ENCODE measurements at regions not wholly inside any gene's neighbourhood (a gene's known extent, or its start where the extent isn't known, plus 50 kb on each side); places are given as distances from the start of the nearest gene placed in this dataset.

DNA sequence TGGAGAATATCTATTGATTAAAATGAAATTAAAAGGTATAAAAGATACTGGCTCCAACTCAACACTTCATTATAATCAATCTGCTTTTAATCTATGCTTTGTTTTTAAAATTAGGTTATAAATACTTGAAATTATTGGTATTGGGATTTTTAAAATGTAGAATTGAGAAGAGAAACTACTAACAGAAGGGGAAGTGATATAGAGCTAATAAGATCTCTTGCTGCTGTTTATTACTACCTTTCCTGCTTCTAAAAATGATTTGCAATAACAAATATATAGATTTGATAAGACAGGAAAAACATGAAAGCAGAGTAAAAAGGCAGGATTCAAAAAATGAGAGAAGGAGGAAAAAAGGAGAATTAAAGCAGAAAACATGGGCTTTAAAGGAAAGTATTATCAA lies 209.3 kb upstream of the NREP start:
- Mint-ChIP-seq H3K27me3 (ENCODE audit: insufficient read depth, low read depth, poor library complexity) (peaks cover 2% of the 10 kb centered on the region), H3K36me3 (ENCODE audit: low read depth) (no peaks in the 10 kb centered on the region), H3K27ac (no peak overlapping the region), H3K4me3 (no peak overlapping the region), H3K4me1 (no peaks in the 10 kb centered on the region), H3K9me3 (peaks cover 3% of the 10 kb centered on the region; the same call in 1 of the 3 replicates)
- H3K4me2 ChIP-seq: no peak overlapping the region
- no peaks in the 10 kb centered on the region for H3K36me3 ChIP-seq (ENCODE audit: insufficient read depth)
- no peak overlapping the region for H2AFZ ChIP-seq
- H3K27ac ChIP-seq (ENCODE audit: low read depth): no peak overlapping the region
- no peaks in the 10 kb centered on the region for H3F3A ChIP-seq (replicated peaks; ENCODE audit: low read depth)
- H3K27me3 ChIP-seq (ENCODE audit: insufficient read depth): no peaks in the 10 kb centered on the region
- no peaks in the 10 kb centered on the region for H3K4me1 ChIP-seq (ENCODE audit: insufficient read depth)
- TF ChIP-seq EZH2phosphoT487 (IDR thresholded peaks at IDR 0.05; ENCODE audit: unreplicated experiment) (no peak), JUNB (IDR thresholded peaks at IDR 0.05; ENCODE audit: unreplicated experiment) (no peak), POLR2AphosphoS5 (IDR thresholded peaks at IDR 0.05; ENCODE audit: low read depth) (no peak), EZH2 (IDR thresholded peaks at IDR 0.05; ENCODE audit: low read depth, unreplicated experiment) (no peak), ZNF331 (CRISPR knock-in tag; IDR thresholded peaks at IDR 0.05; ENCODE audit: low read depth) (no peak), CREB1 (CRISPR knock-in tag; IDR thresholded peaks at IDR 0.05; ENCODE audit: low read depth) (no peak), NANOG (IDR thresholded peaks at IDR 0.05; ENCODE audit: borderline replicate concordance) (no peak), ZNF114 (CRISPR knock-in tag; IDR thresholded peaks at IDR 0.05) (no peak), STAT1 (IDR thresholded peaks at IDR 0.05; ENCODE audit: unreplicated experiment) (no peak)
- TF ChIP-seq, protein P1, sequence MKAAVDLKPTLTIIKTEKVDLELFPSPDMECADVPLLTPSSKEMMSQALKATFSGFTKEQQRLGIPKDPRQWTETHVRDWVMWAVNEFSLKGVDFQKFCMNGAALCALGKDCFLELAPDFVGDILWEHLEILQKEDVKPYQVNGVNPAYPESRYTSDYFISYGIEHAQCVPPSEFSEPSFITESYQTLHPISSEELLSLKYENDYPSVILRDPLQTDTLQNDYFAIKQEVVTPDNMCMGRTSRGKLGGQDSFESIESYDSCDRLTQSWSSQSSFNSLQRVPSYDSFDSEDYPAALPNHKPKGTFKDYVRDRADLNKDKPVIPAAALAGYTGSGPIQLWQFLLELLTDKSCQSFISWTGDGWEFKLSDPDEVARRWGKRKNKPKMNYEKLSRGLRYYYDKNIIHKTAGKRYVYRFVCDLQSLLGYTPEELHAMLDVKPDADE (IDR thresholded peaks at IDR 0.05): no peak
- TF ChIP-seq, protein P2, sequence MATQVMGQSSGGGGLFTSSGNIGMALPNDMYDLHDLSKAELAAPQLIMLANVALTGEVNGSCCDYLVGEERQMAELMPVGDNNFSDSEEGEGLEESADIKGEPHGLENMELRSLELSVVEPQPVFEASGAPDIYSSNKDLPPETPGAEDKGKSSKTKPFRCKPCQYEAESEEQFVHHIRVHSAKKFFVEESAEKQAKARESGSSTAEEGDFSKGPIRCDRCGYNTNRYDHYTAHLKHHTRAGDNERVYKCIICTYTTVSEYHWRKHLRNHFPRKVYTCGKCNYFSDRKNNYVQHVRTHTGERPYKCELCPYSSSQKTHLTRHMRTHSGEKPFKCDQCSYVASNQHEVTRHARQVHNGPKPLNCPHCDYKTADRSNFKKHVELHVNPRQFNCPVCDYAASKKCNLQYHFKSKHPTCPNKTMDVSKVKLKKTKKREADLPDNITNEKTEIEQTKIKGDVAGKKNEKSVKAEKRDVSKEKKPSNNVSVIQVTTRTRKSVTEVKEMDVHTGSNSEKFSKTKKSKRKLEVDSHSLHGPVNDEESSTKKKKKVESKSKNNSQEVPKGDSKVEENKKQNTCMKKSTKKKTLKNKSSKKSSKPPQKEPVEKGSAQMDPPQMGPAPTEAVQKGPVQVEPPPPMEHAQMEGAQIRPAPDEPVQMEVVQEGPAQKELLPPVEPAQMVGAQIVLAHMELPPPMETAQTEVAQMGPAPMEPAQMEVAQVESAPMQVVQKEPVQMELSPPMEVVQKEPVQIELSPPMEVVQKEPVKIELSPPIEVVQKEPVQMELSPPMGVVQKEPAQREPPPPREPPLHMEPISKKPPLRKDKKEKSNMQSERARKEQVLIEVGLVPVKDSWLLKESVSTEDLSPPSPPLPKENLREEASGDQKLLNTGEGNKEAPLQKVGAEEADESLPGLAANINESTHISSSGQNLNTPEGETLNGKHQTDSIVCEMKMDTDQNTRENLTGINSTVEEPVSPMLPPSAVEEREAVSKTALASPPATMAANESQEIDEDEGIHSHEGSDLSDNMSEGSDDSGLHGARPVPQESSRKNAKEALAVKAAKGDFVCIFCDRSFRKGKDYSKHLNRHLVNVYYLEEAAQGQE (IDR thresholded peaks at IDR 0.05; ENCODE audit: unreplicated experiment): no peak
- TF ChIP-seq, protein P3, sequence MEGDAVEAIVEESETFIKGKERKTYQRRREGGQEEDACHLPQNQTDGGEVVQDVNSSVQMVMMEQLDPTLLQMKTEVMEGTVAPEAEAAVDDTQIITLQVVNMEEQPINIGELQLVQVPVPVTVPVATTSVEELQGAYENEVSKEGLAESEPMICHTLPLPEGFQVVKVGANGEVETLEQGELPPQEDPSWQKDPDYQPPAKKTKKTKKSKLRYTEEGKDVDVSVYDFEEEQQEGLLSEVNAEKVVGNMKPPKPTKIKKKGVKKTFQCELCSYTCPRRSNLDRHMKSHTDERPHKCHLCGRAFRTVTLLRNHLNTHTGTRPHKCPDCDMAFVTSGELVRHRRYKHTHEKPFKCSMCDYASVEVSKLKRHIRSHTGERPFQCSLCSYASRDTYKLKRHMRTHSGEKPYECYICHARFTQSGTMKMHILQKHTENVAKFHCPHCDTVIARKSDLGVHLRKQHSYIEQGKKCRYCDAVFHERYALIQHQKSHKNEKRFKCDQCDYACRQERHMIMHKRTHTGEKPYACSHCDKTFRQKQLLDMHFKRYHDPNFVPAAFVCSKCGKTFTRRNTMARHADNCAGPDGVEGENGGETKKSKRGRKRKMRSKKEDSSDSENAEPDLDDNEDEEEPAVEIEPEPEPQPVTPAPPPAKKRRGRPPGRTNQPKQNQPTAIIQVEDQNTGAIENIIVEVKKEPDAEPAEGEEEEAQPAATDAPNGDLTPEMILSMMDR (conservative IDR thresholded peaks at IDR 0.05; ENCODE audit: low read depth in 2 of 2): no peak
- TF ChIP-seq, protein P4, sequence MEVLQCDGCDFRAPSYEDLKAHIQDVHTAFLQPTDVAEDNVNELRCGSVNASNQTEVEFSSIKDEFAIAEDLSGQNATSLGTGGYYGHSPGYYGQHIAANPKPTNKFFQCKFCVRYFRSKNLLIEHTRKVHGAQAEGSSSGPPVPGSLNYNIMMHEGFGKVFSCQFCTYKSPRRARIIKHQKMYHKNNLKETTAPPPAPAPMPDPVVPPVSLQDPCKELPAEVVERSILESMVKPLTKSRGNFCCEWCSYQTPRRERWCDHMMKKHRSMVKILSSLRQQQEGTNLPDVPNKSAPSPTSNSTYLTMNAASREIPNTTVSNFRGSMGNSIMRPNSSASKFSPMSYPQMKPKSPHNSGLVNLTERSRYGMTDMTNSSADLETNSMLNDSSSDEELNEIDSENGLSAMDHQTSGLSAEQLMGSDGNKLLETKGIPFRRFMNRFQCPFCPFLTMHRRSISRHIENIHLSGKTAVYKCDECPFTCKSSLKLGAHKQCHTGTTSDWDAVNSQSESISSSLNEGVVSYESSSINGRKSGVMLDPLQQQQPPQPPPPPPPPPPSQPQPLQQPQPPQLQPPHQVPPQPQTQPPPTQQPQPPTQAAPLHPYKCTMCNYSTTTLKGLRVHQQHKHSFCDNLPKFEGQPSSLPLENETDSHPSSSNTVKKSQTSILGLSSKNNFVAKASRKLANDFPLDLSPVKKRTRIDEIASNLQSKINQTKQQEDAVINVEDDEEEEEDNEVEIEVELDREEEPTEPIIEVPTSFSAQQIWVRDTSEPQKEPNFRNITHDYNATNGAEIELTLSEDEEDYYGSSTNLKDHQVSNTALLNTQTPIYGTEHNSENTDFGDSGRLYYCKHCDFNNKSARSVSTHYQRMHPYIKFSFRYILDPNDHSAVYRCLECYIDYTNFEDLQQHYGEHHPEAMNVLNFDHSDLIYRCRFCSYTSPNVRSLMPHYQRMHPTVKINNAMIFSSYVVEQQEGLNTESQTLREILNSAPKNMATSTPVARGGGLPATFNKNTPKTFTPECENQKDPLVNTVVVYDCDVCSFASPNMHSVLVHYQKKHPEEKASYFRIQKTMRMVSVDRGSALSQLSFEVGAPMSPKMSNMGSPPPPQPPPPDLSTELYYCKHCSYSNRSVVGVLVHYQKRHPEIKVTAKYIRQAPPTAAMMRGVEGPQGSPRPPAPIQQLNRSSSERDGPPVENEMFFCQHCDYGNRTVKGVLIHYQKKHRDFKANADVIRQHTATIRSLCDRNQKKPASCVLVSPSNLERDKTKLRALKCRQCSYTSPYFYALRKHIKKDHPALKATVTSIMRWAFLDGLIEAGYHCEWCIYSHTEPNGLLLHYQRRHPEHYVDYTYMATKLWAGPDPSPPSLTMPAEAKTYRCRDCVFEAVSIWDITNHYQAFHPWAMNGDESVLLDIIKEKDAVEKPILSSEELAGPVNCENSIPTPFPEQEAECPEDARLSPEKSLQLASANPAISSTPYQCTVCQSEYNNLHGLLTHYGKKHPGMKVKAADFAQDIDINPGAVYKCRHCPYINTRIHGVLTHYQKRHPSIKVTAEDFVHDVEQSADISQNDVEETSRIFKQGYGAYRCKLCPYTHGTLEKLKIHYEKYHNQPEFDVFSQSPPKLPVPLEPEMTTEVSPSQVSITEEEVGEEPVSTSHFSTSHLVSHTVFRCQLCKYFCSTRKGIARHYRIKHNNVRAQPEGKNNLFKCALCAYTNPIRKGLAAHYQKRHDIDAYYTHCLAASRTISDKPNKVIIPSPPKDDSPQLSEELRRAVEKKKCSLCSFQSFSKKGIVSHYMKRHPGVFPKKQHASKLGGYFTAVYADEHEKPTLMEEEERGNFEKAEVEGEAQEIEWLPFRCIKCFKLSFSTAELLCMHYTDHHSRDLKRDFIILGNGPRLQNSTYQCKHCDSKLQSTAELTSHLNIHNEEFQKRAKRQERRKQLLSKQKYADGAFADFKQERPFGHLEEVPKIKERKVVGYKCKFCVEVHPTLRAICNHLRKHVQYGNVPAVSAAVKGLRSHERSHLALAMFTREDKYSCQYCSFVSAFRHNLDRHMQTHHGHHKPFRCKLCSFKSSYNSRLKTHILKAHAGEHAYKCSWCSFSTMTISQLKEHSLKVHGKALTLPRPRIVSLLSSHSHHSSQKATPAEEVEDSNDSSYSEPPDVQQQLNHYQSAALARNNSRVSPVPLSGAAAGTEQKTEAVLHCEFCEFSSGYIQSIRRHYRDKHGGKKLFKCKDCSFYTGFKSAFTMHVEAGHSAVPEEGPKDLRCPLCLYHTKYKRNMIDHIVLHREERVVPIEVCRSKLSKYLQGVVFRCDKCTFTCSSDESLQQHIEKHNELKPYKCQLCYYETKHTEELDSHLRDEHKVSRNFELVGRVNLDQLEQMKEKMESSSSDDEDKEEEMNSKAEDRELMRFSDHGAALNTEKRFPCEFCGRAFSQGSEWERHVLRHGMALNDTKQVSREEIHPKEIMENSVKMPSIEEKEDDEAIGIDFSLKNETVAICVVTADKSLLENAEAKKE (CRISPR knock-in tag; IDR thresholded peaks at IDR 0.05): no peak
- no peak for ATAC-seq
- no peaks in the 10 kb centered on the region; the same call in 1 of the 2 replicates for H3K9me2 ChIP-seq (ENCODE audit: insufficient read depth)
- DNase-seq (ENCODE audit: low spot score): no peak
- H3K79me2 ChIP-seq (replicated peaks; ENCODE audit: insufficient read depth): no peaks in the 10 kb centered on the region
- no peaks in the 10 kb centered on the region for H4K20me1 ChIP-seq (replicated peaks; ENCODE audit: insufficient read depth)
- no peak overlapping the region for H3K4me3 ChIP-seq

Measured in GM23338 (cell line).